Middle frontal gyrus (tissue), 1 donor: ENCODE measurements at regions not wholly inside any gene's neighbourhood (a gene's known extent, or its start where the extent isn't known, plus 50 kb on each side); places are given as distances from the start of the nearest gene placed in this dataset.

Experiments used
- DNase-seq: peaks from one replicate; pipeline ENCODE4 v3.0.0-alpha.2; 2015; ENCODE audit warnings: low spot score; ENCODE audit errors: extremely low spot score

DNA sequence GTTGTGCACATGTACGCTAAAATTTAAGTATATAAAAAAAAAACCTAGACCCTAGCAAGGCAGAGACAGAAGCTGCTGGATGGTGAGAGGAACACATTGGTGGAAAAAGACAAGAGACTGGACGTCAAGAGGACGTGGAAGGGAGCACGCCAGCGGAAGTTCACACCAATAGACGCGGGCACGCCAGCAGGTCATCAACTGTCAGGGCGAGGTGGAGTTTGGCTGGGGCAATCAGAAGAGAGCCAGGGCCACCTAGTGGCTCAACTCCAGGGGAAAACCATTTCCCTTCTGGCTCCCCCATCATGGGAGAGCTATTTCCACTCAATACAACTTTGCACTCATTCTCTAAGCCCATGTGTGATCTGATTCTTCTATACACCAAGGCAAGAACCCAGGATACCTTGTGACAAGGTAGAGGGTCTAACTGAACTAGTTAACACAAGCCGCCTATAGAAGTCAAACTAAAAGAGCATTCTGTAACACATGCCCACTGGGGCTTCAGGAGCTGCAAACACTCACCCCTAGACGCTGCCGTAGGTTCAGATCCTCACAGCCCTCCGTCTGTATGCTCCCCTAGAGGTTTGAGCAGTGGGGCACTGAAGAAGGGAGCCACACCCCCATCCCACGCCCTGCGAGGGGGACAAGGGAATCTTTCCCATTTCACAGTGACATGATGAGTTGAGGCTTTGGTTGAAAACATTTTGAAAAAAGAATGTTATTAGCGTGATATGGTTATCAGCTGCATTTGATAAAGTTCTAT is 702.7 kb downstream of the TMTC2 start:
- DNase-seq = no peak

DNA sequence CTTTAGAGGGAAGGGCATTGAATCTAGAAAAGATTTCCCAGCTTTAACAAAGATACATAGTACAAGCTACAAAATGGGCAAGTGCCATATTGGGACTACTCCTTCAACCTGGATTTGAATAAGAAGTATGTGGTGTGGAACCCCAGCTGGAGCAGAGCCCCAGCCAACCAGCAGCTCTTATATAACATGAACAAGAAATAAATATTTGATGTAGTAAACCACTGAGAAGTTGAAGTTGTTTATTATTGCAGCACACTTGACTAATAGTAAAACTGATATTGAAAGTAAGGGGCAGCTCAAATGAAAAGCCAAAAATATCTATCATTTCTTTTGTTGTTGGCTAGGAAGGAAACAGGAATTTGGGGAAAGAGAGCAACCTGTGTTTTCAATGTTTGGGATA is 701.8 kb downstream of the TMTC2 start:
- no peak for DNase-seq

DNA sequence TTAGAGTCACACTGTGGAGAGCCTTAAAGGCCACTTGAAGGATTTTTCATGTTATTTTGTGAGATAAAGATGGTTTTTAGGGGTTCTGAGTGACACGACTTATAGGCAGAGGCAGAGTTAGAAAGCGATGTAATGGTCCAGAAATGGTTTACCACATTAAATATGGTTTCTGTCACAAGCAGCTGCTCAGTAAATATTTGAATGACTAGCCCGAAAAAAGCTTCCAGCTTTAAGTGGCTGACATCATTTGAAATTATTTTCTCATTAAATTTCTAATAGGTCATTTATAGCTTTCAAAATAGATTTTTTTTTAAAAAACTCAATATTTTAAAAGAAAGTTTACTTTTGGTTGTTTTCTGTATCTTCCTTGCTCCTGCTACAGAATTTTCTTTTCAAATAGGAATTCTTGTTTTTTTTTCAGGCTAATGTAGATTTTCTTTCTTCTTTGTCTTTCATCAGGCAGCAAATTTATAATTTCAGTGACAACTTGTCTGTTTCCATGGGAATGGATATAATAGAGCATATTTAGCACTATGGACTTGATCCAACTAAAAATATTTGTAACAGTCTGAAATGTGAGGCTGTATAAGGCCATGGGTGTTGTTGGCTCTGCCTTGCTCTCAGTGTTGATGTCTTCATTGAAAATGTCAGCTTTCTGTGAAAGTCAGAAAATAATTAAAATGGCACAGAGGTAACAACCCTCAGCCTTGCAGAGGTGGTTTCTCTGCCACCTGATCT is 700.0 kb downstream of the TMTC2 start:
- DNase-seq = no peak

DNA sequence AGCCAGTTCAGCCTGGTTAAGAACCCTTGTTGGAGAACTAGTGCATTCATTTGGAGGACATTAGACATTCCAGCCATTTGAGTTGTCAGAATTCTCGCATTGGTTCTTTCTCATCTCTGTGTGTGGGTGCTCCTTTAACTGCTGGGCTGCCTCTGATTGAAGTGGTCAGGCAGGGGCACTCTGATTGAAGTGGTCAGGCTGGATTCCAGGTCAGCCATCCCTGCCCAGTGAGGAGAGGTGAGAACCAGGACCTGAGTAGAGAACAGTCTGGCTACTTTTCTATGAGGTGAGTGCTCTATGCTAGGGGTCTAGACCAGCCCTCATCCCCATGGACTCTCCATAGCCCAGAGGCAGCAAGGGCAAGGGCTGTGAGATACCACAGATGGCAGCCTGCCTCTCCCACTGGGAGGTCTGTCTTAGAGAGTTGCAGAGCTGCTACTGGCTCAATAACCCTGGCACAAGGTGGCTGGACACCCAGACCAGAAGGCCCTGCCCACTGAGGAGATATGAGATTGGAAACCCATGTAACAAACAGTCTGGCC is 691.6 kb downstream of the TMTC2 start:
- no peak for DNase-seq

DNA sequence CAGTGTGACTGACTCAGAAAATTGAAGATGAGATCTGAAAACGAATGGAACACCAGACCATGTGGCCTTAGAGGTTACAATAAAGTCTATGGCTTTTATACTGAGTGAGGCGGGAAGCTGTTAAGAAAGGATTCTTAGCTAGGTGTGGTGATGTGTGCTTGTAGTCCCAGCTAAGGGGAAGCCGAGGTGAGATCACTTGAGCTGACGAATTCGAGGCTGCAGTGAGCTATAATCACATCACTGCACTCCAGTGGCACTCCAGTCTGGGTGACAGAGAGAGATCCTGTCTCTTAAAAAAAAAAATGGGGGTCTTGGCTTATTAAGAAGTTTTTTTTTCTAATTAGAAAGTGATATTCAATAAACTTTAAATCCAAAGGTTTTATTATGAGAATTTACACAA is 678.6 kb downstream of the TMTC2 start:
- no peak for DNase-seq

DNA sequence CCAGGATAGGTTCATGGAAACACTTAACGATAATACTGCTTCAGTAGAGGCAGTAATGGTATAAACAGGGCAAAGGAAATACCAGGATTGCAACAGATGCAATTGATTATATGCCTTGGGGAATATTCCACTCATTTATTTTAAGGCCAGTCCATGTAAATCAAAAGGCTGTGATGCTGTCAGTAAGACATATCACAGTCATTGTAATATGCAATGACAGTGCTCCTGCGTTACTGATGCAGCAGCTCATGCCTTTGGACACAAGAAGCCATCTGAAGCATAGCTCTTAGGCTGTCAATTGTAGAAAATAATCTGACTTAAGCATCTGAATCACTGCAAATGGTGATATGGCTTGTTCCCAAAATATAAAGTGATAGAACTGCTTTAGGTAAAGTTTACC is 674.8 kb downstream of the TMTC2 start:
- no peak for DNase-seq

DNA sequence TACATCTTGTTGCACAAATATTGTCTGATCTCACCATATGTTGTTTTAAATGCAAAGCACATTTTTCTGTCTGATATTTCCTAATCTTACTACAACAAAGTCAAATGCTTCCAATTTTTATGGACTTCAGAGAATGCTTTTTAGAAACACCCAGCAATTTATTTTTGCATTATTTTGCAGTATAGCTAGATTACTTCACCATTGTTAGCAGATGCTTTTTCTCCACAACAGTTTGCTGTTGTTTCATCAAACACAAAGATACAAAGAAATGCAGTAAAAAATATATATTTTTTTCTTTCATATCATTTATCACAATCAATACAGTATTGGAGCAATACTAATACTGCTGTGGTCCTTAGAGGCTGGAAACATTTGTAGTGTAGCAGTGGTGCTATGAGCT is 674.4 kb downstream of the TMTC2 start:
- DNase-seq = no peak

DNA sequence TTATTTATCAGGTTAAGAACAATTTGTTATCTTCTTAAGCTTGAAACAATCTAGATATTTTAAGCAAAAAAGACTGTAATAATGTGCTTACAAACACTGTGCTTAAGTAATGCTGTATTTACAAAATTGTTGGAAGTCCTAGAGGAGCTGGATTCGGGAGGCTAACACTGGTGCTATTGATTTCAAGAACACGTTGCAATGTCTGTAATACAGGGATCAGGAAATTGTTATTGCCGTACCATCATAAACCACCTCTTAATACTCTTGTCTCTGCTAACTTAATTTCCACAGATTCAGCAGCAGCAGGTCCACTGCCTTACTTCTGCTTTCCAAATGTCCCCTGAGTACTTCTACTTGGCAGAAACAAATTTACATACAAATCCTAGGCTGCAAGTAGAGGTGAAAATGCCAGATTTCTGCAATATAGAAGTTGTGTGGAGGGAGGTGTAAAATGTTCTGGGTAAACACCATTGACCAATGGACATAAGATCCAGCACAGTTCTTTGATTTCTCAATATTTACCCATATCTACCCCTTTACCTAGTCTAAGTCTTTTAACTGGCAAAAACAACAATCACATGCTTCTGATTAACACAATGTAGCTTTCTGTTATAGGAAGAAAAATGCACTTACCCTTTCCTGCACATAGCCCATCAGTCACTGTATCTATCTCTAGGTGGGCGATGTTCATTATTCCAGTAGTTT is 663.4 kb downstream of the TMTC2 start:
- DNase-seq = no peak

DNA sequence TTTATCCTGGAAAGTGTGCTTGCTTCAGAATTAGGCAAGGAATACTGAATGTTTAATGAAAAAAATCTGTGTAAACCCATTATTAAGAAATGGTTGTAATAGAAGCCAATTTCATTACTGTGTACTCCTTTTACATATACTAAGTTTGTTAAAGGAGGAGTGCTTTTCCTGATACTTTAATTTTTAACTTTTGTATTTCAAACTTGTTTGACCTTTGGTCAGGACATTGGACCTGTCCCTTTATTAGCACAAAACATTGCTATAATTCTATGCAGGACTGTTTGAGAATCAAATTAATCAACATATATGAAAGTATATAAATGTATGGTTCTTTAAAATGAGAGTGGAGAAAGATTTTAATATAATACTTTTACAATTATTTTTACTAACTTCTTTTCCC is 659.6 kb downstream of the TMTC2 start:
- no peak for DNase-seq

DNA sequence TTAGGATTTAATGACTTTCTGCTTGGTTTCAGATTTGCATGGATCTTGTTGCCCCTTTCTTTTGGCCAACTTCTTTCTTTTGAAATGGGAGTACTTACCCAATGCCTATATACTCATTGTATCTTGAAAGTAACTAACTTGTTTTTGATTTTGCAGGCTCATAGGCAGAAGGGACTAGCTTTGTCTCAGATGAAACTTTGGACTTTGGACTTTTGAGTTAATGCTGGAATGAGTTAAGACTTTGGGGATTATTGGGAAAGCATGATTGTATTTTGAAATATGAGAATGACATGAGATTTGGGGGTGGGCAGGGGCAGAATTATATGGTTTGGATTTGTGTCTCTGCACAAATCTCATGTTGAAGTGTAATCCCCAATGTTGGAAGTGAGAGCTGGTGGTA is 657.1 kb downstream of the TMTC2 start:
- no peak for DNase-seq

DNA sequence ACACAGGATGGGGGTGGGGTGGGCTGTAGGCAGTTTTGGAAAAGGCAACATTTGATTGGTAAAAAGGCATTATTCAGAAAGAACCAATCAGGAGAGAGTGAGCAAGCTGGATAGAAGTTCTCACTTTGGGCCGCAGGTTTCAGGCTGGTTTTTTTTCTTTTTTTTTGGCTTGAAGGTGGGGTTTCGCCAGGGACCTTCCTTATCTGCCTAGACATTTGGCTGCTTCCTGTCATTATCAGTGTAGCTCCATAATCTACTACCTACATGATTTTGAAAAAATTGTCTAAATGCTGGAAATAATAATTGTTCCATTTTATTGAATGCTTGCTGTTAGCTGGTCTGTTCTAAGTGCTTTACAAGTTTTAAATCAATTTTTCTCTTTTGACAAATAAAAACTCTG is 649.0 kb downstream of the TMTC2 start:
- DNase-seq = no peak

DNA sequence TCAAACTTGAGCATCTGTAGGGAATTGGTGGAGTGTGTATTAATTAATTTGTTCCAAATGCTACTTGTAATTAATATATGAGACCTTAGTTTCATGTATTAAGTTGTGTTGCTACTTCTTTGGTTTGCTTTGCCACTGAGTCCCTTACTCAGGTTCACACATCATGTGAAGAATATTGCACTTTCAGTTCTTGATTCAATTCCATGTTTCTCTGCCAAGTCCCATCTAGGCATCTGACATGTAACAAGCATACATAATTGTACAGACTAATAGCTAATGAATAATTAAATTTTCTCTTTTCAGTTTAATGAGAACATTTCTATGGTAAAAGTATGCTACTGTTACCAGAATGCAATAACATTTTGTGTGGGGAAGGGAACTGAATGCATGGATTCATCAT is 640.0 kb downstream of the TMTC2 start:
- DNase-seq = no peak

DNA sequence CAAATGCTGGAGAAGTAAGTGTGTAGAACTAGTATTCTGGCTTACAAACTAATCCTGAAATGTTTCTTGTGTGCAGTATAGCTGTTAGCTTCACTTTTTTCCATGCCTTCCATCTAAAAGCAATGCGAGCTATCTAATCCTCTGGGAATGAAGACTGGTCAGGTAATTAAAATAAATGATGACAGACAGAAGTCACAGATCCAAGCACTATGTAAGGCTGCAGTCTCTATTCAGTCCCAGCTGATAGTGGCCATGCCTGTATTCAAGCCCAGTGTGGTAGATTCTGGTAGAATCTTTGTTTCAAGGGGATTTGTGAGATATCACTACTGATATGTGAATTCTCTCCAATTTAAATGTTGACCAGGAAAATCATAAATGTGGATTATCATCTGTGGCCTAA is 637.2 kb downstream of the TMTC2 start:
- DNase-seq = no peak

DNA sequence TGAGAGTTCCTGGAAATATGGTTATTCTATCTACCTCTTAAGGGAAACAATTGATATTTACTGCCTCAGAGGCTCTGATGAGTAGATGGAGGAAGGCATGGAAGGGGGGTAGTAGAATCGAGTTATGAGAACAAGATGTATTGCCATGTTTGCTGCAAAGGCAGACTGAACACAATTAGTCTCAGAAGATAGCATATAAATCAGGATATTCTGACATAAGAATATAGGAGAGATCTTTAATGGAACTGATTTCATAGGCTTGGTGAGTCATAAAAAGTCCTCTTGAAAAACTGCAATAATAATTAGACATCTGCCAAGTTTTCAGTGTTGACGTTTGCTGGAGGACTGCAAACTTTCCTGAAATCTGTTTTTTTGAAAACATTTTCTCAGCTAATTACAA is 636.1 kb downstream of the TMTC2 start:
- no peak for DNase-seq

DNA sequence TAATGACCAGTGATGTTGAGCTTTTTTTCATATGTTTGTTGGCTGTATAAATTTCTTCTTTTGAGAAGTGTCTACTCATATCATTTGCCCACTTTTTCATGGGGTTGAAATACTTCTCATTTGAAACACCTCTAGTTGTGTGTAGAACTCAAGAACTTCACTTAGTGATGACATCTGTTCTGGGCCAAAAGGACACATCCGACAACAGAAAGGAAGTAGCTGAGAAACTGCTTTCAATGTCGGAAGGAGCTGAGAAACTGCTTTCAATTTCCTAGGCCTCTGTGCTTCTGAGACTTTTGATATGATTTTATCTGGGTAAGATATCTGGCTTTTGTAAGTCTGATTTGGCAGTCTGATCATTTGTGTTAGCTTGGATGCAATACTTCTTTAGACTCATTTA is 635.3 kb downstream of the TMTC2 start:
- DNase-seq = no peak

DNA sequence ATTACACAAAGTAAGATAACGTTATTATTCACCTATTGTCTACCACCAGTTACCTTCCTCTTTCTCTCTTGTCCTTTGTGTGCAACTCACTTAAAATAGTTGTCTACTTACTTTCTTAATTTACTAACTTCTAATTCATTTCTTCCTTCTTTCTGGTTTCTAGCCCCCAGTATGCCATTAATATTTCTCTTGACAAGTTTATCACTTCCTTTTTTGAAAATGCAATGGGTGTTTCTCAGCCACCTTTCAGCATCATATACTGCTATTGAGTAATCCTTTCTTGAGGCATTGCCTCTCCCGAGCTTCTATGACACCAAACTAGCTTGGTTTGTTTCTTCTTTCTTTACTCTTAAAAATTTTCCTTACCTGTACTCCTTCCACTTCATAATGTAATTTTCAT is 633.6 kb downstream of the TMTC2 start:
- no peak for DNase-seq

DNA sequence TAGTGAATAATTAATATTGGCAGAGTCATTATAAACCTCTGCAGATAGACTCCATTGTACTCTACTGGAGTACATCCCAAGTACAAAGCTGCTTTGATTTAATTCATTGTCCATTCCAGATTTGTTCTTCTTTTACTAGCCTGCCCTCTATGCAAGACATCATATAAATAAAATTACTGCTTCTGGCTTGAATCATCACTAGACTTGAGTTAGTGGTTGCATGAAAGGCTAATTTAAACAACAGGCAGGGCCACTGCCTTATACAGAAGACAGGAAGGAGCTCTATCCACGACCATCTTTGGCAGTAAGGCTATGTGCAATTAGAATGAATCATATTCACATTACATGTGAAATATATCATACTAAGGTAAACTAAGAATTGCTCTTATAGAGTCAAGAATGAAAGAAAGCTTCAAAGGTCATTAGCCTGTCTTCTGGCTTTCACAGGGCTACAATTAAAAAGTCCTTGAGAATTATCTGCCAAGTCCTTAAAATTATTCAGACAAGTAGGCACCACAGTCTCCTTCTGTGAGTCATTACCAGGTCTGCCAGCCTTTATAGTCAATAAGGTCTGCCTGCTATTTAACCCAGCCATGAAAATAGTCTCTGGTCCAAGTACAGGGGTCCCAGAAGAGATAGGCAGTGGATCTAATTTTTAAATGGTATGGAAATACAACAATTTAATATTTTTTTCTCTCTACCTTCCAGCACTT is 631.8 kb downstream of the TMTC2 start:
- DNase-seq = no peak

DNA sequence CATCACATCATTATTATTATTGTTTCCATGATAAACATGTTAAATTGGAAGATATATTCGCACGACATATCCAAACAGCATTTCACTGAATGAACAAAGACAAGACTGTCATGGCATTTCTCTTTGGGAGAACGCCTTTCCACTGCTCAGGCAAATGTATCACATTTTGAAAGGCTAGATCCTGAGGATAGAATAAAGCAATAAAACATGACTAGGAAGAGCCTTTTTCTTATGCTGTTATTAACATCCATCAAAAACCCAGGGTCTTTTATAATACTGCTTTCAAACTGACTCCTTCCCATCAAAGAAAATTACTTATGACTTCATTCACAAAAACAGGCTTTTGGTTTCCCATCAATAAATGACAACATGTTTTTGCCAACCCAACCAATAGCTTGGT is 630.9 kb downstream of the TMTC2 start:
- DNase-seq = no peak

DNA sequence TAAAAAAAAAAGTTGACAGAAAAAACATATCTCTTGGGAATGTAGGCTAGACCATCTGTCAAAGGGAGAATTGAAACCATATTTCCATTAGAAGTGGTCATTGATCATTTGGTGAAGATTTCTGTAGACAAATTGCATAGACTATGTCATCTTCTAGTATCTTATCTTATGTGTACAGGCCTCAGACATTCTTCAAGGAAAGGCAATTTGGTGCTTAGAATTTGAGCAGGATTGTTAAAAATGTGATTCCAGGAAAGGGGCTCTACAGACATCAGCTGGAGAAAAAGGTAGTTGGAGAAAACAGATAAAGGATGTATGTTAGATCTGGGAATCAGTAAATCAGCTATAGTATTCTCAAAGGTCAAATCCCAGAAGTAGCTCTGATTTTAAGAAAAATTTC is 627.1 kb downstream of the TMTC2 start:
- no peak for DNase-seq

DNA sequence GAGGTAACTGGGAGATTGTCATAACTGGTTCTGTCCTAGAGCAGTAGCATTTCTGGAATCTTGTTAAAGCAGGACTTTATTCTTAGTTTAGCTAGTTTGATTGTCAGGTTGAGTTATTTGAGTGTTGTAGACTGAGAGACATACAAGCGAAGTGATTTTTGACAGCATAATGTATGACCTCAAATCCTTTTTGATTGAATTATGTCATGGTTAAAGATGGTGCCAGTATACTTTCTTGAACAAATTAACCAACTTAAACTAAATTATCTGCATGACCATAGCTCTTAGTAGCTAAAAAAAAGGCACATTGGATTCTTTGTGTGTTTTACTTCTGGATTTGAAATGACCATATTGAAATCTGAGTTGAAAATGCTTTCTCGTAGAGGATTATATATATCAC is 626.6 kb downstream of the TMTC2 start:
- DNase-seq = no peak

DNA sequence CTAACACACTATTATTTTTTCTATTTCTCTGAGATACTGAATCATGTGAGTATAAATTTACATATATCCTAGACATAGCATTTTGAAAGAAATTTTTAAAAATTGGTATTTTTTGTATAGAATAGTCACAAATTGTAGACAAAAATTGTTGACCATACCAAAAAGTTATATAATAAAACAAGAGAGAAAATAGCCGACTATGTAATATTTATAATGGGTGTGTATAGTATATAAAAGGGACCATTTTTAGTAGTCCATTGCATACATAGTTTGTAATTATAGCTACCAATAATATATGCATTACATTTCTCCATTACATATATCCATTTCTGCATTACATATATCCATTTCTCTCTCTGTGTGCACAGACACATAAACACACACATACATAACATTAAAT is 590.2 kb downstream of the TMTC2 start:
- no peak for DNase-seq

DNA sequence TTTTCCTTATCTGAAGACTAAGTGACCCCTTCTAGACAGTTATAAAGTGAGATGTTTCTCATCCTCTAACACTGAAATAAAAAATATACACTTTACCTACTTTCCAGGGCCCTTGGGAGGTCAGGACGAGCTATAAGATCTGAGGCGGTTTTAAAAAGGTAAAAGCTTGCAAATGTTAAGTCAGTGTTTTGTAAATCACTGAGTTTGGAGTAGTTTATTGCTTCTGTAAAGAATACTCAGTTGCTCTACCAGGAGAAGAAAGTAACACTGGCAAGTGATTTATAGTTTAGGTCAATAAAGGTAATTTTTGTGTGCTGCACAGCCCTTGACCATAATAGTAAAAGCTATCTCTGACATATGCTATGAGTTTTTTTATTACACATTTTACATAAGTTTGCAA is 584.5 kb downstream of the TMTC2 start:
- DNase-seq = no peak
